HG02938 (cell line): ENCODE measurements at regions not wholly inside any gene's neighbourhood (a gene's known extent, or its start where the extent isn't known, plus 50 kb on each side); places are given as distances from the start of the nearest gene placed in this dataset.

Source experiments
- ATAC-seq: cut with Tn5 transposase; IDR thresholded peaks from one replicate; pipeline ENCODE4 v1.9.1; 2021; ENCODE audit warnings: mild to moderate bottlenecking, moderate library complexity; ENCODE audit not compliant: unreplicated experiment

- ATAC-seq, result no peak
Measured at GRCh38 chr1:193680247-193680923, 494.0 kb upstream of the B3GALT2 start.

GRCh38 chr1:193677874-193678273 lies 491.5 kb upstream of the B3GALT2 start:
- ATAC-seq, result no peak

GRCh38 chr1:193676996-193677549 lies 490.7 kb upstream of the B3GALT2 start:
- no peak for ATAC-seq

GRCh38 chr1:193674292-193674944 lies 488.0 kb upstream of the B3GALT2 start:
- no peak for ATAC-seq

GRCh38 chr1:193666485-193667083 lies 480.2 kb upstream of the B3GALT2 start:
- no peak for ATAC-seq

GRCh38 chr1:193663965-193664364 lies 477.6 kb upstream of the B3GALT2 start:
- no peak for ATAC-seq

GRCh38 chr1:193662030-193662429 lies 475.6 kb upstream of the B3GALT2 start:
- ATAC-seq, result no peak

- ATAC-seq, result no peak
Measured at GRCh38 chr1:193661385-193661784, 475.0 kb upstream of the B3GALT2 start.

- no peak for ATAC-seq
Measured at GRCh38 chr1:193660428-193660827, 474.0 kb upstream of the B3GALT2 start.

GRCh38 chr1:193658691-193659090 lies 472.3 kb upstream of the B3GALT2 start:
- no peak for ATAC-seq

- ATAC-seq, result no peak
Measured at GRCh38 chr1:193658081-193658480, 471.7 kb upstream of the B3GALT2 start.

GRCh38 chr1:193657552-193657951 lies 471.1 kb upstream of the B3GALT2 start:
- no peak for ATAC-seq

GRCh38 chr1:193656841-193657240 lies 470.4 kb upstream of the B3GALT2 start:
- no peak for ATAC-seq

- ATAC-seq, result no peak
Measured at GRCh38 chr1:193654951-193655735, 468.7 kb upstream of the B3GALT2 start.

GRCh38 chr1:193649587-193649986 lies 463.2 kb upstream of the B3GALT2 start:
- no peak for ATAC-seq

GRCh38 chr1:193634876-193635275 lies 448.5 kb upstream of the B3GALT2 start:
- ATAC-seq, result no peak

- ATAC-seq, result no peak
Measured at GRCh38 chr1:193634470-193634869, 448.1 kb upstream of the B3GALT2 start.

- no peak for ATAC-seq
Measured at GRCh38 chr1:193633991-193634390, 447.6 kb upstream of the B3GALT2 start.

GRCh38 chr1:193633093-193633492 lies 446.7 kb upstream of the B3GALT2 start:
- ATAC-seq, result no peak

GRCh38 chr1:193631306-193631705 lies 444.9 kb upstream of the B3GALT2 start:
- no peak for ATAC-seq

- no peak for ATAC-seq
Measured at GRCh38 chr1:193629875-193630274, 443.5 kb upstream of the B3GALT2 start.
